Neural crest cell (in vitro differentiated cells): ENCODE measurements at regions not wholly inside any gene's neighbourhood (a gene's known extent, or its start where the extent isn't known, plus 50 kb on each side); places are given as distances from the start of the nearest gene placed in this dataset.
"Not testable (repeated sequence)": the region's sequence is repeated elsewhere in the genome, so short reads cannot be mapped to it uniquely, and the experiment has no call there.

Experiments
- DNase-seq: peaks from one replicate; pipeline ENCODE4 v3.0.0; 2021; ENCODE audit warnings: low read depth, mixed read lengths, low spot score
- H3K27ac Mint-ChIP-seq: one replicate; pipeline ENCODE4 v1.8.0; 2021; ENCODE audit warnings: mild to moderate bottlenecking, mixed read lengths; ENCODE audit not compliant: unreplicated experiment
- H3K27me3 Mint-ChIP-seq: 2 replicates; pipeline ENCODE4 v1.8.0; 2021; ENCODE audit warnings: low read depth, mild to moderate bottlenecking, mixed read lengths
- H3K36me3 Mint-ChIP-seq: 2 replicates; pipeline ENCODE4 v1.8.0; 2021; ENCODE audit warnings: low read depth, mild to moderate bottlenecking, mixed read lengths
- H3K4me1 Mint-ChIP-seq: 2 replicates; pipeline ENCODE4 v1.8.0; 2021; ENCODE audit warnings: mixed read lengths
- H3K4me3 Mint-ChIP-seq: one replicate; pipeline ENCODE4 v1.8.0; 2021; ENCODE audit warnings: mild to moderate bottlenecking, mixed read lengths
- H3K9me3 Mint-ChIP-seq: 2 replicates; pipeline ENCODE4 v1.8.0; 2021; ENCODE audit warnings: mixed read lengths
- TF ChIP-seq, protein P1 (sequence below): fragments of 200-600 bp; sonication (generic); conservative IDR thresholded peaks from 2 replicates; pipeline ENCODE4 v1.5.0; 2021; ENCODE audit warnings: antibody characterized with exemption, mild to moderate bottlenecking

- Mint-ChIP-seq H3K27me3 (no peaks in the 10 kb centered on the region), H3K36me3 (no peaks in the 10 kb centered on the region), H3K27ac (no peak overlapping the region), H3K4me1 (no peaks in the 10 kb centered on the region), H3K4me3 (no peak overlapping the region), H3K9me3 (no peaks in the 10 kb centered on the region)
- no peak for DNase-seq
- TF ChIP-seq, protein P1, sequence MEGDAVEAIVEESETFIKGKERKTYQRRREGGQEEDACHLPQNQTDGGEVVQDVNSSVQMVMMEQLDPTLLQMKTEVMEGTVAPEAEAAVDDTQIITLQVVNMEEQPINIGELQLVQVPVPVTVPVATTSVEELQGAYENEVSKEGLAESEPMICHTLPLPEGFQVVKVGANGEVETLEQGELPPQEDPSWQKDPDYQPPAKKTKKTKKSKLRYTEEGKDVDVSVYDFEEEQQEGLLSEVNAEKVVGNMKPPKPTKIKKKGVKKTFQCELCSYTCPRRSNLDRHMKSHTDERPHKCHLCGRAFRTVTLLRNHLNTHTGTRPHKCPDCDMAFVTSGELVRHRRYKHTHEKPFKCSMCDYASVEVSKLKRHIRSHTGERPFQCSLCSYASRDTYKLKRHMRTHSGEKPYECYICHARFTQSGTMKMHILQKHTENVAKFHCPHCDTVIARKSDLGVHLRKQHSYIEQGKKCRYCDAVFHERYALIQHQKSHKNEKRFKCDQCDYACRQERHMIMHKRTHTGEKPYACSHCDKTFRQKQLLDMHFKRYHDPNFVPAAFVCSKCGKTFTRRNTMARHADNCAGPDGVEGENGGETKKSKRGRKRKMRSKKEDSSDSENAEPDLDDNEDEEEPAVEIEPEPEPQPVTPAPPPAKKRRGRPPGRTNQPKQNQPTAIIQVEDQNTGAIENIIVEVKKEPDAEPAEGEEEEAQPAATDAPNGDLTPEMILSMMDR = no peak
Observed at GRCh38 chr18:66419400-66419799, 184.5 kb downstream of the CDH19 start.

DNA sequence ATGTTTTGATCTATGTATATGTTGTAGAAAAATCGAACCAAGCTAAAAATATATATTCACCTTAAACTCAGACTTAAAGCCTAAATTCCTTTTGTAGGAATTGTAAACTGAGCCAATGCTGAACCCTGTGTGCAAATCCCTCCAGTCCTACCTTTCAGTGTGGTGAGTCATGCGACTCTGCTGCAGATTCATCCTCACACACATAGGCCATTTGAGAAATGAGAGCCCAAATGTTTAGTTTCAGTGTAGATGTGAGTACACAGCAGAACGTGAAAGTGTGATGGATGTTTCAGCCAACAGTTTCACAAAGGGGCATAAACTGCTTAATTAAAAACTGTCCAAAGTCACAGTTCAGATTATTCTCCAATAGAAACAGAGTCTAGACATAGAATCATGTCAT, 193.2 kb downstream of the CDH19 start:
- Mint-ChIP-seq H3K4me3 (no peak overlapping the region), H3K36me3 (peaks cover 6% of the 10 kb centered on the region), H3K9me3 (peaks cover 3% of the 10 kb centered on the region), H3K27ac (no peak overlapping the region), H3K27me3 (no peaks in the 10 kb centered on the region), H3K4me1 (peaks cover 8% of the 10 kb centered on the region)
- TF ChIP-seq, protein P1 = no peak
- no peak for DNase-seq

- H3K4me3 Mint-ChIP-seq = no peak overlapping the region
- H3K36me3 Mint-ChIP-seq = peaks cover 12% of the 10 kb centered on the region
- no peaks in the 10 kb centered on the region for H3K27me3 Mint-ChIP-seq
- H3K4me1 Mint-ChIP-seq = no peaks in the 10 kb centered on the region
- peaks cover 20% of the 10 kb centered on the region for H3K9me3 Mint-ChIP-seq
- no peak for DNase-seq
- TF ChIP-seq, protein P1 = no peak
- H3K27ac Mint-ChIP-seq = no peak overlapping the region
Observed at GRCh38 chr18:66395671-66396218, 208.1 kb downstream of the CDH19 start.

DNA sequence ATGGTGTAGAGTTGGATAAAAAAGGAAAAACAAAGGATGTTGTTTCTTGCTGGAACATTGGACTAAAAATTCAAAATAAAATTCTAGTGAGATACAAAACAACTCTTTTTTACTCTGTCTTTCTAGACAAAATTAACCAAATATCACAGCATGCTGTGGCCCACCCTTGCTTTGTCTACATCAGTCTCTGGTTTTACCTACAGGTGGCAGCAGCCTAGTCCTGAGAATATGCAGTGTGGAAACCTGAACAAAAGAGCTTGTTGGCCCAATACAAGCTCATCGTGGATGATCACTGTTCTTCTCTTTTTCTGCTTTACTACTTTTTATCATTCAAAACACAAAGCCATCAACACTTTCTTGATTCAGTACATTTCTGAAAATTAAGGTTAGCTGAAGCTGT, 210.4 kb downstream of the CDH19 start:
- no peak for DNase-seq
- Mint-ChIP-seq H3K4me3 (no peak overlapping the region), H3K27ac (no peak overlapping the region), H3K27me3 (no peaks in the 10 kb centered on the region), H3K9me3 (peaks cover 26% of the 10 kb centered on the region), H3K36me3 (peaks cover 25% of the 10 kb centered on the region), H3K4me1 (no peaks in the 10 kb centered on the region)
- TF ChIP-seq, protein P1 = no peak

GRCh38 chr18:66377291-66377690, 226.6 kb downstream of the CDH19 start:
- Mint-ChIP-seq H3K4me1 (no peaks in the 10 kb centered on the region), H3K27ac (no peak overlapping the region), H3K4me3 (no peak overlapping the region), H3K27me3 (no peaks in the 10 kb centered on the region), H3K36me3 (peaks cover 4% of the 10 kb centered on the region), H3K9me3 (peaks cover 8% of the 10 kb centered on the region)
- DNase-seq = no peak
- TF ChIP-seq, protein P1 = no peak

DNA sequence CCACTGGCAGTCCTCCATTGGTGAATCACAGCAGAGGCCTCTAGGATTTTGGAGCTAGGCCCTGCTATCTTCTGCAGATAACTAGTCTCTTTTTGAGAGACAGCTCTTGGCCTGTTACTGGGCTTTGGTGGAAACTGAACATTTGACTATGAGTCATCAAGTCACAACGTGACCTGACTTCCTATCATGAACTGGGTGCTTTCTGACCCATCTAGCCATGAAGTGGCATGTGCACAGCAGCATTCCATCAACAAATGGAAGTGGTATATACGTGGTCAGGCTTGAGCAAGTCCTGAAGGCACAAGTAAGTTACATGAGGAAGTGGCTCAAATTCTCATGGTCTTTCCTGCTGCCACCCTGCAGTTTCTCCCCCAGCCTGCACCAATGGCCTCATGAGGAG, 228.5 kb downstream of the CDH19 start:
- H3K4me3 Mint-ChIP-seq, H3K4me1 Mint-ChIP-seq, H3K27me3 Mint-ChIP-seq, H3K27ac Mint-ChIP-seq, H3K36me3 Mint-ChIP-seq, DNase-seq, H3K9me3 Mint-ChIP-seq: not testable (repeated sequence)
